ENCODE measurements at regions not wholly inside any gene's neighbourhood (a gene's known extent, or its start where the extent isn't known, plus 50 kb on each side); places are given as distances from the start of the nearest gene placed in this dataset.

DNA sequence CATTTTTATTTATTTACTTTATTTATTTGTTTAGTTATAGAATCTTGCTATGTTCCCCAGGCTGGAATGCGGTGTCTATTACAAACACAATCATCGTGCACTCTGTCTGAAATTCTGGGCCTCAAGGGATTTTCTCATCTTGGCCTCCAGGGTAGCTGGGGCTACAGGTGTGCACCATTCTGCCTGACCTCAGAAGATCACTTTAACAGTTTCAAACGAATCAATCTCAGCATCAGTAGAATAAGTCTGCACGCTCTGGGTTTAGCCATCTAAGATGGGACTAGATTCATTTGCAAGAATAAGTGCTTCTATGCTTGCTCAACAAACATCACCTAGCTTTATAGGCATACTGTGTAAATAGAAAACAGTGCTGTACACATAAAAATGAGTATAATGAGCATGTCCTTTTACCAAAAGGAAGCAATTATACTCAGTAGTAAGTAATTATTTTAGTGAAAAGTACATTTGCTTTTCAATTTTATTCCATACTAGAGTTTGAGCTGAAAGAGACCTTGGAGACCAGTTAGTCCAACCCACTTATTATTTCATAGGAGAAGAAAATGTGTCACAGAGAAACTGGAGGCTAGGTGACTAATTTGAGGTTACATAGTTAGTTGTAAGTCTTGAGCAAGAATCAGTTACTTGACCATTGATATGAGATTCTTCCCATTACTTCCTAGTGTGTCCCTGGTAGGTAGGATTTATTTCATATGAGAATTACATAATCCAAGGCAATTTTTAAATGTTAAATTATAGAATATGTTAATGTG is 456.5 kb upstream of the LMO3 start:
- TF ChIP-seq, protein P1, sequence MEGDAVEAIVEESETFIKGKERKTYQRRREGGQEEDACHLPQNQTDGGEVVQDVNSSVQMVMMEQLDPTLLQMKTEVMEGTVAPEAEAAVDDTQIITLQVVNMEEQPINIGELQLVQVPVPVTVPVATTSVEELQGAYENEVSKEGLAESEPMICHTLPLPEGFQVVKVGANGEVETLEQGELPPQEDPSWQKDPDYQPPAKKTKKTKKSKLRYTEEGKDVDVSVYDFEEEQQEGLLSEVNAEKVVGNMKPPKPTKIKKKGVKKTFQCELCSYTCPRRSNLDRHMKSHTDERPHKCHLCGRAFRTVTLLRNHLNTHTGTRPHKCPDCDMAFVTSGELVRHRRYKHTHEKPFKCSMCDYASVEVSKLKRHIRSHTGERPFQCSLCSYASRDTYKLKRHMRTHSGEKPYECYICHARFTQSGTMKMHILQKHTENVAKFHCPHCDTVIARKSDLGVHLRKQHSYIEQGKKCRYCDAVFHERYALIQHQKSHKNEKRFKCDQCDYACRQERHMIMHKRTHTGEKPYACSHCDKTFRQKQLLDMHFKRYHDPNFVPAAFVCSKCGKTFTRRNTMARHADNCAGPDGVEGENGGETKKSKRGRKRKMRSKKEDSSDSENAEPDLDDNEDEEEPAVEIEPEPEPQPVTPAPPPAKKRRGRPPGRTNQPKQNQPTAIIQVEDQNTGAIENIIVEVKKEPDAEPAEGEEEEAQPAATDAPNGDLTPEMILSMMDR (IDR thresholded peaks at IDR 0.05; ENCODE audit: unreplicated experiment) = no peak
- H3K27me3 Mint-ChIP-seq (ENCODE audit: low read depth) = no peaks in the 10 kb centered on the region
- no peak for DNase-seq (ENCODE audit: low spot score in 2 of 2, unreplicated experiment in 2 of 2)
- H3K36me3 Mint-ChIP-seq = no peaks in the 10 kb centered on the region
- H3K27ac Mint-ChIP-seq = no peak overlapping the region
- H3K9me3 Mint-ChIP-seq = no peaks in the 10 kb centered on the region
- no peak overlapping the region for H3K4me3 Mint-ChIP-seq
- no peaks in the 10 kb centered on the region for H3K4me1 Mint-ChIP-seq

DNA sequence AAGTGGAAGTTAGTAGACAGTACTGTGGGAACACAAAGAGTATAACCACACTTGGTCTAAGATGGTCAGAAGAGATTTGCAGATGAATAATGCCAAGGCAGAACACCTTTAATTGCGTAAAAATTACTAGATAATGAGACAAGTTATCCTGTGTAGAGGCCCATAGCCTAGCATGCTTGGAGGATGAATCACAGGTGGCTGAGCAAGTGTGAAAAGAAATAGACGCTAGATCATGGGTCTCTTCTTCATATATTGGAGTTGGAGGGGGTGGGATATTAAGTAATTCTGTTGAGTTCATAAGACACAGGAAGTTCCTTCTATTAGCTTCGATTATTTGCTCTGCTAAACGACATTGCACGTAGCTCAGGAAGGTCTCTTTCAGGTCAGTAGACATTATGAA is 454.3 kb upstream of the LMO3 start:
- DNase-seq (ENCODE audit: low spot score in 2 of 2, unreplicated experiment in 2 of 2) = no peak
- Mint-ChIP-seq H3K27me3 (ENCODE audit: low read depth) (no peaks in the 10 kb centered on the region), H3K27ac (no peak overlapping the region), H3K9me3 (no peaks in the 10 kb centered on the region), H3K4me1 (no peaks in the 10 kb centered on the region), H3K4me3 (no peak overlapping the region), H3K36me3 (no peaks in the 10 kb centered on the region)
- TF ChIP-seq, protein P1 (IDR thresholded peaks at IDR 0.05; ENCODE audit: unreplicated experiment) = no peak

DNA sequence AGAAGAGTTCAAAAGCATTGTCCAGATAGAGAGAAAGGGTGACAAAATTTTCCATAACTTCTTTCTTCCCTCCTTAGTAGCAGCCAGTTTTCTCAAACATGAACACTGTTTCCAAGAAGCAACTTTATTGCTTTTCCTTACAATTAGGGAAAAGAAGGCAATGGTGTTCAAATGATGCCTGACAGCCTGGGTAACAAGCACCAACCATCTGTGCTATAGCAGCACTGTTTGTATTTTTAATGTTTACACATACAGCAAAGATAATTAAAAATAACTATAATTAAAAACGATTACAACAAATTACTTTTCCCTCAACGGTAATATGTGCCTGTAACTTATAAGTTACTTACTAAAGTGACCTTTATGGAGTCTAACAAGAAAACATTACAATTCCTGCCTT is 450.6 kb upstream of the LMO3 start:
- TF ChIP-seq, protein P1 (IDR thresholded peaks at IDR 0.05; ENCODE audit: unreplicated experiment) = no peak
- no peak for DNase-seq (ENCODE audit: low spot score in 2 of 2, unreplicated experiment in 2 of 2)
- Mint-ChIP-seq H3K27ac (no peak overlapping the region), H3K9me3 (no peaks in the 10 kb centered on the region), H3K27me3 (ENCODE audit: low read depth) (no peaks in the 10 kb centered on the region), H3K36me3 (no peaks in the 10 kb centered on the region), H3K4me3 (no peak overlapping the region), H3K4me1 (no peaks in the 10 kb centered on the region)

DNA sequence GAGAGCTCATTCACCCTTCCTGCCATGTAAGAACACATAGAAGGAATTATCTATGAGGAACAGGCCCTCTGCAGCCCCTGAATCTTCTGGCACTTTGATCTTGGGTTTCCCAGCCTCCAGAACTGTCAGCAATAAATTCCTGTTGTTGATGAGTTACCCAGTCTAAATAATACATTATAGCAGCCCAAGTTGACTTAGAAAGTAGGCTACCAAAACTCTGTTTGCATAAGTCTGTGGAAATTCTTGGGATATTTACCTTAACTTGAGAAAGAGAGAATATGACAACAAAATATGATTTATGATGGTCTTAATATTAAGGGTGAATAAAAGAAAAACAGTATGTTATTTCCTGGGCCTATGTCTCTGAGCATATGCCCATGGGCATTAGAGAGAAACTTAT is 433.0 kb upstream of the LMO3 start:
- Mint-ChIP-seq H3K4me1 (no peaks in the 10 kb centered on the region), H3K27ac (no peak overlapping the region), H3K27me3 (ENCODE audit: low read depth) (no peaks in the 10 kb centered on the region), H3K4me3 (no peak overlapping the region), H3K9me3 (no peaks in the 10 kb centered on the region), H3K36me3 (no peaks in the 10 kb centered on the region)
- TF ChIP-seq, protein P1 (IDR thresholded peaks at IDR 0.05; ENCODE audit: unreplicated experiment) = no peak
- no peak for DNase-seq (ENCODE audit: low spot score in 2 of 2, unreplicated experiment in 2 of 2)

DNA sequence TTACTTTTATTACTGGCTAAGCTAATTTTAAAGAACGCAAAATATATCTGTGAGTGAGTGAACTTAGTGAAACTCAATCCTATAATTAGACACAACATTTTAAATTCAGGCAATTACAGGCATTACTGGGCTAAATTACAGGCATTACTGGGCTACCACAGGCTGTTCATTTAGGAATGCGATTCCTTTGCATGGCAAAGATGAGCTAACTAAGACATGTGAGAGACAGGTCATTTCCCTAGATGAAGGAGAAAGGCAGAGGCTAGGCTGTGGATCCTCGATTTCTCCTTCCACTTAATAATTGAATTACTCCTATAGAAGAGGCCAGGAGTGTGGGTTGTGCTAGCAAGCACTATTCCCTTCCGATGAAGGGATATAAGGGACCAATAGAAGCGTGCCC is 429.4 kb upstream of the LMO3 start:
- no peak overlapping the region for H3K4me3 Mint-ChIP-seq
- no peaks in the 10 kb centered on the region for H3K9me3 Mint-ChIP-seq

More for the DNA sequence above, 429.4 kb upstream of the LMO3 start:
- Mint-ChIP-seq H3K27ac (no peak overlapping the region), H3K4me1 (no peaks in the 10 kb centered on the region), H3K36me3 (no peaks in the 10 kb centered on the region), H3K27me3 (ENCODE audit: low read depth) (no peaks in the 10 kb centered on the region)
- TF ChIP-seq, protein P1 (IDR thresholded peaks at IDR 0.05; ENCODE audit: unreplicated experiment) = no peak
- DNase-seq (ENCODE audit: low spot score in 2 of 2, unreplicated experiment in 2 of 2) = no peak

All from mesothelial cell of epicardium (in vitro differentiated cells).